MM.1S (cell line): ENCODE measurements at regions not wholly inside any gene's neighbourhood (a gene's known extent, or its start where the extent isn't known, plus 50 kb on each side); places are given as distances from the start of the nearest gene placed in this dataset.

Source experiments
- DNase-seq: peaks from one replicate; pipeline ENCODE4 v3.0.0-alpha.2; 2015
- H2AFZ ChIP-seq: fragments of 300-600 bp; sonication (generic); 2 replicates; pipeline ENCODE4 v1.6.0; 2016; ENCODE audit warnings: antibody characterized with exemption, low read length
- H3F3A ChIP-seq: fragments of 300-600 bp; sonication (generic); 2 replicates; pipeline ENCODE4 v1.6.1; 2016; ENCODE audit warnings: mild to moderate bottlenecking, antibody characterized with exemption, low read length, moderate library complexity, mixed read lengths; ENCODE audit not compliant: insufficient read depth
- H3K27ac ChIP-seq: fragments of 300-600 bp; sonication (generic); 2 replicates; pipeline ENCODE4 v1.5.1; 2016; ENCODE audit warnings: mild to moderate bottlenecking, low read length
- H3K27me3 ChIP-seq: fragments of 300-600 bp; sonication (generic); replicated peaks from 2 replicates; pipeline ENCODE4 v1.6.0; 2016; ENCODE audit warnings: low read length; ENCODE audit not compliant: insufficient read depth
- H3K36me3 ChIP-seq: fragments of 300-600 bp; sonication (generic); replicated peaks from 2 replicates; pipeline ENCODE4 v1.6.1; 2016; ENCODE audit warnings: mild to moderate bottlenecking, low read length, mixed read lengths; ENCODE audit not compliant: insufficient read depth
- H3K4me1 ChIP-seq: fragments of 300-600 bp; sonication (generic); 2 replicates; pipeline ENCODE4 v1.6.1; 2016; ENCODE audit warnings: low read length, mixed read lengths
- H3K4me2 ChIP-seq: fragments of 300-600 bp; sonication (generic); 2 replicates; pipeline ENCODE4 v1.6.0; 2016; ENCODE audit warnings: low read depth, low read length
- H3K4me3 ChIP-seq: fragments of 300-600 bp; sonication (generic); 2 replicates; pipeline ENCODE4 v1.5.1; 2016; ENCODE audit warnings: low read length, mixed read lengths
- H3K79me2 ChIP-seq: fragments of 300-600 bp; sonication (generic); 2 replicates; pipeline ENCODE4 v1.6.1; 2016; ENCODE audit warnings: mixed run types, low read length, mixed read lengths
- H3K9ac ChIP-seq: fragments of 300-600 bp; sonication (generic); 2 replicates; pipeline ENCODE4 v1.6.1; 2016; ENCODE audit warnings: low read length, mixed read lengths
- H3K9me2 ChIP-seq: fragments of 300-600 bp; sonication (generic); replicated peaks from 2 replicates; pipeline ENCODE4 v1.6.1; 2016; ENCODE audit warnings: mild to moderate bottlenecking, low read length, mixed read lengths; ENCODE audit not compliant: insufficient read depth
- H3K9me3 ChIP-seq: fragments of 300-600 bp; sonication (generic); replicated peaks from 2 replicates; pipeline ENCODE4 v1.6.1; 2016; ENCODE audit warnings: mild to moderate bottlenecking, low read length, mixed read lengths; ENCODE audit not compliant: insufficient read depth
- H4K20me1 ChIP-seq: fragments of 300-600 bp; sonication (generic); 2 replicates; pipeline ENCODE4 v1.6.1; 2016; ENCODE audit warnings: mild to moderate bottlenecking, low read length, moderate library complexity, mixed read lengths; ENCODE audit not compliant: insufficient read depth
- EZH2 ChIP-seq: fragments of 300-600 bp; sonication (generic); optimal IDR thresholded peaks from 2 replicates; pipeline ENCODE3; 2017; ENCODE audit warnings: low read depth, mild to moderate bottlenecking, antibody characterized with exemption, low read length, mixed read lengths
- EZH2phosphoT487 ChIP-seq: fragments of 300-600 bp; sonication (generic); IDR thresholded peaks from 2 replicates; pipeline ENCODE4 v1.6.1; 2018; ENCODE audit warnings: antibody characterized with exemption, low read length
- TF ChIP-seq, protein P1 (sequence below): fragments of 300-600 bp; sonication (generic); IDR thresholded peaks from 2 replicates; pipeline ENCODE4 v1.5.1; 2016; ENCODE audit warnings: antibody characterized with exemption, low read length, mixed read lengths

DNA sequence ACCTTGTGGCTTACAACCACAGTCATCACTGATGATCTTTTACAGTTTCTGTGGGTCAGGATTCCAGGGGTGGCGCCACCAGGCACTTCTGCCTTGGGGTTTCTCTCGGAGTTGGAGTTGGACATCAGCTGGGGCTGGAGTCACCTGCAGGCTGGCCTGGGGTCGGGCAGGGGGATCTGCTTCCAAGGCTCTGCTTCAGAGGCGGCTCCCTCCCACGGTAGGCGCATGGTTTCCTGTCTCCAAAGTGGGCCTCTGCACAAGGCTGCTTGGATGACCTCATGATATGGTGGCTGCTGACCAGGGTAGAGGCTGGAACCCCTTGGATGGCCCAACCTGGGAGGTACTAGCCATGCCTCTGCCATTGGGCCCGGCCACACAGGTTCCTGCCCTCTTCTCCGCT lies 170.6 kb upstream of the CIBAR2 start:
- no peak overlapping the region for H3K4me3 ChIP-seq
- H3K9me3 ChIP-seq = no peaks in the 10 kb centered on the region
- peaks cover 93% of the 10 kb centered on the region for H3K27me3 ChIP-seq
- DNase-seq = no peak
- H3K4me2 ChIP-seq = no peak overlapping the region
- no peaks in the 10 kb centered on the region for H3F3A ChIP-seq
- H4K20me1 ChIP-seq = no peaks in the 10 kb centered on the region
- no peak overlapping the region for H3K9ac ChIP-seq
- no peaks in the 10 kb centered on the region for H3K4me1 ChIP-seq
- H2AFZ ChIP-seq = no peak overlapping the region
- H3K36me3 ChIP-seq = no peaks in the 10 kb centered on the region
- H3K79me2 ChIP-seq = no peaks in the 10 kb centered on the region
- no peak for TF ChIP-seq EZH2
- TF ChIP-seq, protein P1, sequence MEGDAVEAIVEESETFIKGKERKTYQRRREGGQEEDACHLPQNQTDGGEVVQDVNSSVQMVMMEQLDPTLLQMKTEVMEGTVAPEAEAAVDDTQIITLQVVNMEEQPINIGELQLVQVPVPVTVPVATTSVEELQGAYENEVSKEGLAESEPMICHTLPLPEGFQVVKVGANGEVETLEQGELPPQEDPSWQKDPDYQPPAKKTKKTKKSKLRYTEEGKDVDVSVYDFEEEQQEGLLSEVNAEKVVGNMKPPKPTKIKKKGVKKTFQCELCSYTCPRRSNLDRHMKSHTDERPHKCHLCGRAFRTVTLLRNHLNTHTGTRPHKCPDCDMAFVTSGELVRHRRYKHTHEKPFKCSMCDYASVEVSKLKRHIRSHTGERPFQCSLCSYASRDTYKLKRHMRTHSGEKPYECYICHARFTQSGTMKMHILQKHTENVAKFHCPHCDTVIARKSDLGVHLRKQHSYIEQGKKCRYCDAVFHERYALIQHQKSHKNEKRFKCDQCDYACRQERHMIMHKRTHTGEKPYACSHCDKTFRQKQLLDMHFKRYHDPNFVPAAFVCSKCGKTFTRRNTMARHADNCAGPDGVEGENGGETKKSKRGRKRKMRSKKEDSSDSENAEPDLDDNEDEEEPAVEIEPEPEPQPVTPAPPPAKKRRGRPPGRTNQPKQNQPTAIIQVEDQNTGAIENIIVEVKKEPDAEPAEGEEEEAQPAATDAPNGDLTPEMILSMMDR = no peak
- no peak for TF ChIP-seq EZH2phosphoT487
- no peak overlapping the region for H3K27ac ChIP-seq
- no peaks in the 10 kb centered on the region for H3K9me2 ChIP-seq

DNA sequence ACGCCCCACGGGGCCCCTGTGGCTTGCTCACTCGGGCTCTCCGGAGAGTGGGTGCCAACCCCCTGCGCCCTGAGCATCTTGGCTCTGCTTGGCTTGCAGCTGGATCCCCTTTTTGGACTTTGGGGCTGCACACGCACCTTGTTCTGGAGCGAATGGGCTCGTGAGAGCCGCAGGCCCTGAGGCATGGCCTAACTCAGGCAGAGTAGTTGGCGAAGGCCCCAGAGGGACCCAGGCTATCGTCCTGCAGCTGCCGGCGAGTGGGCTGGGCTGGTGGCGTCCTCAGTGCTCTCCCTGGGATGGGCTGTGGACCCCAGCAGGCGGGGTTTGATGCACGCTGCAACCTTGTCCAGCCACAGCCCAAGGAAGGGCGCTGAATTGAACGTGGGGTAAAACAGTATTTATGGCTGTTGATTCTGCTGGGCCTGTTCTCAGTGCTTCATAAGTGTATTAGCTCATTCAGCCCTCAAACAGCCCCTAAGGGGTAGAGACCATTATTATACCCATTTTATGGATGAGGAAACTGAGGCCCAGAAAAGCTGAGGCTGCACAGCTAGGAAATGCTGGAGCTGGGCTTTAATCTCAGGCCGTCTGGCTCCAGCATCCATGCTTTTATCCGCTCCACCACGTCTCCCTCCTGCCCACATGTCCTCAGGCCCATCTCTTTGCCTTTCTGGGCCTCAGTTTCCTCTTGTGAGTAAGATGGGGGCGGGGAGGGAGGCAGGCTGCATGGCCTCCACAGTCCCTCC lies 171.2 kb upstream of the CIBAR2 start:
- TF ChIP-seq EZH2 (no peak), EZH2phosphoT487 (no peak)
- TF ChIP-seq, protein P1 = no peak
- DNase-seq = no peak
- Histone ChIP-seq H3K36me3 (no peaks in the 10 kb centered on the region), H3K27ac (no peak overlapping the region), H4K20me1 (no peaks in the 10 kb centered on the region), H3K9me3 (no peaks in the 10 kb centered on the region), H3K27me3 (peaks cover 93% of the 10 kb centered on the region), H3K4me1 (no peaks in the 10 kb centered on the region), H3K79me2 (no peaks in the 10 kb centered on the region), H3K9me2 (no peaks in the 10 kb centered on the region), H2AFZ (no peak overlapping the region), H3F3A (no peaks in the 10 kb centered on the region), H3K9ac (no peak overlapping the region), H3K4me3 (no peak overlapping the region), H3K4me2 (no peak overlapping the region)

DNA sequence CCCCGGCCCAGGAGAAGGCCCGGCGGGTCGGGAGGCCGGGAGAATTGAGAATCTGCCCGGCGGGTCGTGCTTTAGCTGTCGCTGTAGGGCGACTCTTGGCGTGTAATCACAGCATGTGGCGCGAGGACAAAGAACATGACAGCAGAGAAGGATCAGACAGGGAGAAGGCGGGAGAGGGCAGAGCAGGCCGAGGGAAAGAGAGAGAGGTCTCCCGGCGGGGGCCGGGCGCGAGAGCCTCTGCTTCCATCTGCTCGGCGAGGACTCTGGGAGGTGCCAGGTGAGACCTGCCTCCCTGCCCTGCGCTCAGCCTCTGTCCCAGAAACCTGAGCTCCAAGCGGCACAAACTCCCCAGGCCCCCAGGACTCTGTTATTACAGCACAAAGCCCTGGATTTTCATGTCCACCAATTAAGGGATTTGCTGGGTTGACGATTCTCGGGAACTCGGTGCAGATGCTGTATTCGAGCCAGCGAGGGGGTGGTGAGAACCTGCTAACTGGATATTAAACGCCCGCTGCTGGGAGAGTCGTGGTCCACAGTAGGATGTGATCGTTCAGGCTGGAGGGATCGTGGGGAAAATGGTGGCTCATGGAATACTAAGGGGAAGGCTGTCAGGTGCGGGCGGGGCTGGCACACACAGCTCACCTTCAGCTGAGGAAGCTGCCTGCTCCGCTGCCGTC lies 172.0 kb upstream of the CIBAR2 start:
- Histone ChIP-seq H3K4me2 (no peak overlapping the region), H3K9ac (no peak overlapping the region), H3K9me2 (no peaks in the 10 kb centered on the region), H3K79me2 (no peaks in the 10 kb centered on the region), H4K20me1 (no peaks in the 10 kb centered on the region), H3K36me3 (no peaks in the 10 kb centered on the region), H3F3A (no peaks in the 10 kb centered on the region), H3K27ac (no peak overlapping the region), H3K4me3 (no peak overlapping the region), H3K4me1 (no peaks in the 10 kb centered on the region), H3K27me3 (peaks cover 92% of the 10 kb centered on the region), H2AFZ (no peak overlapping the region), H3K9me3 (no peaks in the 10 kb centered on the region)
- TF ChIP-seq, protein P1 = no peak
- TF ChIP-seq EZH2 = no peak
- TF ChIP-seq EZH2phosphoT487 = no peak
- DNase-seq = no peak
